DND-41 (cell line): ENCODE measurements at regions not wholly inside any gene's neighbourhood (a gene's known extent, or its start where the extent isn't known, plus 50 kb on each side); places are given as distances from the start of the nearest gene placed in this dataset.

ENCODE experiments used
- ATAC-seq: fragments of 200-7000 bp; cut with Tn5 transposase; 3 replicates; pipeline ENCODE4 v1.9.1; 2021; ENCODE audit warnings: low read depth; ENCODE audit not compliant: insufficient read depth
- DNase-seq: peaks from one replicate; pipeline ENCODE4 v3.0.0-alpha.2; 2020
- H2AFZ ChIP-seq: 2 replicates; pipeline ENCODE4 v1.6.0; 2012; ENCODE audit warnings: low read depth, low read length
- H3K27ac ChIP-seq: 2 replicates; pipeline ENCODE4 v1.5.1; 2012; ENCODE audit warnings: low read length, inconsistent platforms
- H3K27me3 ChIP-seq: fragments of 200-600 bp; sonication (generic); 2 replicates; pipeline ENCODE4 v1.6.0; 2012; ENCODE audit warnings: low read length, mild to moderate bottlenecking, inconsistent platforms; ENCODE audit not compliant: insufficient read depth, poor library complexity
- H3K36me3 ChIP-seq: 2 replicates; pipeline ENCODE4 v1.5.1; 2012; ENCODE audit warnings: low read length, inconsistent platforms; ENCODE audit not compliant: insufficient read depth
- H3K4me1 ChIP-seq: 2 replicates; pipeline ENCODE4 v1.5.1; 2012; ENCODE audit warnings: mild to moderate bottlenecking, low read length; ENCODE audit not compliant: insufficient read depth
- H3K4me2 ChIP-seq: 2 replicates; pipeline ENCODE4 v1.6.0; 2012; ENCODE audit warnings: mild to moderate bottlenecking, moderate library complexity, low read length, inconsistent platforms; ENCODE audit not compliant: insufficient read depth
- H3K4me3 ChIP-seq, 2 experiments: fragments of 200-600 bp in 1 of 2; shearing (Covaris generic) in 1 of 2; 2 replicates each; pipeline ENCODE4 v1.5.1; 2012 to 2016; ENCODE audit warnings: inconsistent platforms in 2 of 2, low read length in 2 of 2, mild to moderate bottlenecking in 2 of 2, low read depth in 1 of 2, moderate library complexity in 1 of 2
- H3K79me2 ChIP-seq: 2 replicates; pipeline ENCODE4 v1.6.0; 2012; ENCODE audit warnings: low read length, inconsistent platforms; ENCODE audit not compliant: insufficient read depth
- H3K9ac ChIP-seq: 2 replicates; pipeline ENCODE4 v1.6.0; 2012; ENCODE audit warnings: low read depth, mild to moderate bottlenecking, inconsistent platforms, low read length, moderate library complexity
- H3K9me3 ChIP-seq: 2 replicates; pipeline ENCODE4 v1.5.1; 2012; ENCODE audit warnings: low read length, moderate library complexity, mild to moderate bottlenecking, inconsistent platforms; ENCODE audit not compliant: insufficient read depth, severe bottlenecking
- H4K20me1 ChIP-seq: 2 replicates; pipeline ENCODE4 v1.6.0; 2012; ENCODE audit warnings: low read length; ENCODE audit not compliant: insufficient read depth
- EZH2 ChIP-seq: IDR thresholded peaks from 3 replicates; pipeline ENCODE4 v1.6.1; 2012; ENCODE audit warnings: borderline replicate concordance, low read depth, mild to moderate bottlenecking, moderate library complexity, low read length, inconsistent platforms; ENCODE audit not compliant: severe bottlenecking
- TF ChIP-seq, protein P1 (sequence below): IDR thresholded peaks from 2 replicates; pipeline ENCODE4 v1.5.1; 2012; ENCODE audit warnings: borderline replicate concordance, low read length, moderate library complexity, mild to moderate bottlenecking; ENCODE audit not compliant: poor library complexity, severe bottlenecking; ENCODE audit errors: extremely low read depth

DNA sequence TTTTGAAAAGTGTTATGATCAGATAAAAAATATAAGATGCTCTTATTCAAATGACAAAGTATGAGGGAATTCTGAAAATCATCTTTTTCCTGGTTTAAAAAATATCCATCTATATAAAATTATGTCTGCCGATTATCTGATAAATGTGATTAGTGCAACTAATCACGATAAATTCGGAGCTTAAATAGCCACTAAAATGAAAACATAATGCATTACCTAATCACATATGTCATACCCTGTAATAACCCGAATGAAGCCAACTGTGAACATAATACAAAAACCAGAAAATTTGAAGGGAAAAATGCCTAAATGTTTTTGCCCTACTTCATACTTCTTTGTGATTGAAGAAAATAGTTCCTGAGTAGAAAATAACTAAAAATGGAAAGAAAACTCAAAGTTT, 808.4 kb upstream of the LUZP2 start:
- Histone ChIP-seq H3K27ac (peak overlapping the region; percentile 86), H3K4me3 (no peak overlapping the region), H3K9me3 (no peaks in the 10 kb centered on the region), H3K9ac (0 out of 2 replicates have a peak overlapping the region, but pooled peaks have one; percentile 34), H2AFZ (peak overlapping the region; percentile 61; the same call in 1 of the 2 replicates), H4K20me1 (no peaks in the 10 kb centered on the region), H3K27me3 (no peaks in the 10 kb centered on the region), H3K79me2 (no peaks in the 10 kb centered on the region), H3K36me3 (no peaks in the 10 kb centered on the region), H3K4me2 (peak overlapping the region; percentile 36; the same call in 1 of the 2 replicates), H3K4me1 (peaks cover 61% of the 10 kb centered on the region)
- ATAC-seq, result no peak
- no peak for DNase-seq
- TF ChIP-seq EZH2, result no peak
- TF ChIP-seq, protein P1, sequence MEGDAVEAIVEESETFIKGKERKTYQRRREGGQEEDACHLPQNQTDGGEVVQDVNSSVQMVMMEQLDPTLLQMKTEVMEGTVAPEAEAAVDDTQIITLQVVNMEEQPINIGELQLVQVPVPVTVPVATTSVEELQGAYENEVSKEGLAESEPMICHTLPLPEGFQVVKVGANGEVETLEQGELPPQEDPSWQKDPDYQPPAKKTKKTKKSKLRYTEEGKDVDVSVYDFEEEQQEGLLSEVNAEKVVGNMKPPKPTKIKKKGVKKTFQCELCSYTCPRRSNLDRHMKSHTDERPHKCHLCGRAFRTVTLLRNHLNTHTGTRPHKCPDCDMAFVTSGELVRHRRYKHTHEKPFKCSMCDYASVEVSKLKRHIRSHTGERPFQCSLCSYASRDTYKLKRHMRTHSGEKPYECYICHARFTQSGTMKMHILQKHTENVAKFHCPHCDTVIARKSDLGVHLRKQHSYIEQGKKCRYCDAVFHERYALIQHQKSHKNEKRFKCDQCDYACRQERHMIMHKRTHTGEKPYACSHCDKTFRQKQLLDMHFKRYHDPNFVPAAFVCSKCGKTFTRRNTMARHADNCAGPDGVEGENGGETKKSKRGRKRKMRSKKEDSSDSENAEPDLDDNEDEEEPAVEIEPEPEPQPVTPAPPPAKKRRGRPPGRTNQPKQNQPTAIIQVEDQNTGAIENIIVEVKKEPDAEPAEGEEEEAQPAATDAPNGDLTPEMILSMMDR, result no peak

DNA sequence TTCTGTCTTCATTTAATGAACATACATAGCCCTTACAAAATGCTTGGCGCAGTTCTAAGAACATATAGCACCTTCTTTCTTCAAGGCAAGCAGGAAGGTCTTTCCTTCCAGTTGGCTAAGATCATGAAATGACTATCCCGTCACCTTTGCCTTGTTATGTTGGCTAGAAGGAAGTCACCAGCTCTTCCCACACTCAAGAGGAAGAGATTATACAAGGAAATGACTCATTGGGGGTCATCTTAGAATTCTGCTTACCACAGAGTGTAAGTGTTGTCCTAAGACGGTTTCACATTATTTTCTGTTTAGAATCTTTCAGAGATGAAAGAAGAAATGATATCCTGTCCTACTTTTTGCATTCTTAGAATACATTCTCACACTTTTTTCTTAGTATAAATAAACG, 808.0 kb upstream of the LUZP2 start:
- peak; percentile 92 for ATAC-seq
- H3K4me3 ChIP-seq, result peak overlapping the region in 1 of 2 experiments; percentile 22; a peak in 2 of 4 replicates
- no peaks in the 10 kb centered on the region for H3K9me3 ChIP-seq
- DNase-seq, result peak; percentile 28
- H3K9ac ChIP-seq, result peak overlapping the region; percentile 34; the same call in 1 of the 2 replicates
- H3K27me3 ChIP-seq, result no peaks in the 10 kb centered on the region
- H2AFZ ChIP-seq, result peak overlapping the region; percentile 61
- no peak for TF ChIP-seq EZH2
- TF ChIP-seq, protein P1, result no peak
- no peaks in the 10 kb centered on the region for H4K20me1 ChIP-seq
- H3K4me2 ChIP-seq, result peak overlapping the region; percentile 36; the same call in 1 of the 2 replicates
- peak overlapping the region; percentile 86 for H3K27ac ChIP-seq
- H3K79me2 ChIP-seq, result no peaks in the 10 kb centered on the region
- H3K4me1 ChIP-seq, result peaks cover 58% of the 10 kb centered on the region
- no peaks in the 10 kb centered on the region for H3K36me3 ChIP-seq

DNA sequence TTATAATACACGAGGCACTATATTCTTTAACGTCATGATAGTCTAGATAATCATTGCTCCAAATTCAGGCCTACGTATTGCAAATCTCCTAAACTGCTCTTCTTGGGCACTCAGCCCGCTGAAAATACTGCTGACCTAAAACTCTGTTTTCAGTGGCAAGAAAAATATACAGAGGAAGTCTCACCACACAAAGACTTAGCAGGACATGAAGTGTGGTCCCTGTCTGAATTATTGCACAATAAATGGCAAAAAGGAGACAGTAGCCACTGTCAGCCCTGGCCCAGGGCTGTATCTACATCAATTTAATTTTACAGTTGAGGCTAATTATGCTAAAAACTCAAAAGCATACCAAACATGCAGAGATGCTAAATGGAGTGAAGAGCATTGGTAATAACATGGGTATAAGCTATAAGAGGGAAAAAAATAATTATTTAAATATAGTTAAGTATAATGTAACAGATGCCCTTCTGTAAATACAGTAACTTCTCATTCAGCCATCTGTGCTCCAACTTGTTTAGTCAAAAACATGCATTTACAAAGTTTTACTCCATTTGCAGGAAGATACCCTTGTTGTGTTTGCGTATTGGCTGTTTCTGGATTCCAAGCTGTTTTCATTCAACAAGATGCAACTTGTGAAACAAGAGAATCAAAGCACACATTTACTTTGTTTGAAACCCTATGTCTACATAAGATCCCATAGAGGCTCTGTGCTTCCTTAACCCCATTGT, 800.0 kb upstream of the LUZP2 start:
- no peak overlapping the region for H2AFZ ChIP-seq
- no peaks in the 10 kb centered on the region for H3K79me2 ChIP-seq
- H3K9ac ChIP-seq, result no peak overlapping the region
- no peaks in the 10 kb centered on the region for H3K36me3 ChIP-seq
- no peak overlapping the region for H3K4me3 ChIP-seq
- DNase-seq (no peak), ATAC-seq (no peak)
- H3K9me3 ChIP-seq, result no peaks in the 10 kb centered on the region
- no peak overlapping the region for H3K4me2 ChIP-seq
- H3K27ac ChIP-seq, result no peak overlapping the region
- TF ChIP-seq, protein P1, result no peak
- TF ChIP-seq EZH2, result no peak
- H4K20me1 ChIP-seq, result no peaks in the 10 kb centered on the region
- peaks cover 6% of the 10 kb centered on the region for H3K4me1 ChIP-seq
- no peaks in the 10 kb centered on the region for H3K27me3 ChIP-seq
